HG02870 (cell line): ENCODE measurements at regions not wholly inside any gene's neighbourhood (a gene's known extent, or its start where the extent isn't known, plus 50 kb on each side); places are given as distances from the start of the nearest gene placed in this dataset.
"Not testable (repeated sequence)": the region's sequence is repeated elsewhere in the genome, so short reads cannot be mapped to it uniquely, and the experiment has no call there.

Source experiments
- ATAC-seq: cut with Tn5 transposase; IDR thresholded peaks from one replicate; pipeline ENCODE4 v1.9.1; 2021; ENCODE audit warnings: mild to moderate bottlenecking, moderate library complexity; ENCODE audit not compliant: unreplicated experiment

GRCh38 chr9:15047028-15047551 lies 136.9 kb upstream of the FREM1 start:
- ATAC-seq: no peak

- no peak for ATAC-seq
These were observed 123.1 kb upstream of the FREM1 start for GRCh38 chr9:15033316-15033715.

- no peak for ATAC-seq
These were observed 122.6 kb upstream of the FREM1 start for GRCh38 chr9:15032860-15033259.

- no peak for ATAC-seq
These were observed 110.9 kb upstream of the FREM1 start for GRCh38 chr9:15021146-15021545.

GRCh38 chr9:15018096-15018637 lies 107.9 kb upstream of the FREM1 start:
- ATAC-seq: no peak

- no peak for ATAC-seq
These were observed 100.4 kb upstream of the FREM1 start for GRCh38 chr9:15010581-15010980.

GRCh38 chr9:15007698-15008097 lies 97.5 kb upstream of the FREM1 start:
- no peak for ATAC-seq

GRCh38 chr9:14994738-14995137 lies 84.5 kb upstream of the FREM1 start:
- ATAC-seq: no peak

- no peak for ATAC-seq
These were observed 83.8 kb upstream of the FREM1 start for GRCh38 chr9:14993901-14994554.

- ATAC-seq: no peak
These were observed 83.0 kb upstream of the FREM1 start for GRCh38 chr9:14993061-14993800.

- no peak for ATAC-seq
These were observed 82.3 kb upstream of the FREM1 start for GRCh38 chr9:14992516-14992915.

- ATAC-seq: no peak
These were observed 81.9 kb upstream of the FREM1 start for GRCh38 chr9:14992081-14992480.

- not testable (repeated sequence) for ATAC-seq
These were observed 80.4 kb upstream of the FREM1 start for GRCh38 chr9:14990647-14991046.

- no peak for ATAC-seq
These were observed 79.6 kb upstream of the FREM1 start for GRCh38 chr9:14989811-14990210.

- not testable (repeated sequence) for ATAC-seq
These were observed 79.1 kb upstream of the FREM1 start for GRCh38 chr9:14989336-14989735.

GRCh38 chr9:14987858-14988257 lies 77.6 kb upstream of the FREM1 start:
- no peak for ATAC-seq

- ATAC-seq: no peak
These were observed 75.2 kb upstream of the FREM1 start for GRCh38 chr9:14985419-14985818.

GRCh38 chr9:14983599-14983998 lies 73.4 kb upstream of the FREM1 start:
- ATAC-seq: no peak

GRCh38 chr9:14981291-14981950 lies 71.2 kb upstream of the FREM1 start:
- ATAC-seq: no peak

- no peak for ATAC-seq
These were observed 68.1 kb upstream of the FREM1 start for GRCh38 chr9:14978022-14979000.
